GF-D8 (cell line): ENCODE measurements at regions not wholly inside any gene's neighbourhood (a gene's known extent, or its start where the extent isn't known, plus 50 kb on each side); places are given as distances from the start of the nearest gene placed in this dataset.

ENCODE experiments used
- DNase-seq: peaks from one replicate; lab custom pipeline; 2025; lab: John Stamatoyannopoulos, UW

DNA sequence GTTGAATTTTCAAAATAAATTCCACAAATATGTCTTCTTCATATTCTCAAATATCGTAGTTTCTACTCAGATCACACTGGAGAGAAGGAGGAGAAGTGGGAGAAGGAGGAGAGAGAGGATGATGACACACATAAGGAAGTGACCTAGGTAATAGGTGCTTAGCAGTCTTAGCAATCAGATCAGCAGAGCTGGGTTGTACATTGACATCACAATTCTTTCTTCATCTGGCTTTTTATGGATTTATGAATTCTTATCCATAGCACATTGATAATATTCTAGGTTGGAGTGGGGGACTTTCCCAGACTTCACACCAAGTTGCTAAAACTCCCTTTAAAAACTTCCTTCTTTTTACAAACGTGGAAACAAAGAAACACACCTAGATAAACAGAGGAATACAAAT is 86.9 kb downstream of the FGF9 start:
- DNase-seq: no peak

DNA sequence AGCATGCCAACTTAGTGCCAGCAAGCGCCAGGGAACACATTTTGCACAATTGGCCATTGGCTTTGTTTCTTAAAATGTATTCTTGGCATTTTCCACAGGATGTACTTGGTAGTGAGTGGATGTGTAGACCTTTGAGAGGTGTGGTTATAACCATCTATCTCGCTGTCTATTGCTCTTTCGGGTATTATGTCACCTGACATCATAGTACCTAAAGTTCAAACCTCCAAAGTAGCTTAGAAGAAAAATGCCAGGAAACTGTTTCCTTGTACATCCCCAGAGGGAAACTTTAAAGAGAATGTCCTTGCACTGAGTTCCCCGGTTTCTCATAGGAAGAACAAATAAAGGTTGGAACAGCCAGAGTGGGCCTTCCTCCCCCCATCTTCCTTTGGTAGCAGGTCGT is 87.6 kb downstream of the FGF9 start:
- no peak for DNase-seq

DNA sequence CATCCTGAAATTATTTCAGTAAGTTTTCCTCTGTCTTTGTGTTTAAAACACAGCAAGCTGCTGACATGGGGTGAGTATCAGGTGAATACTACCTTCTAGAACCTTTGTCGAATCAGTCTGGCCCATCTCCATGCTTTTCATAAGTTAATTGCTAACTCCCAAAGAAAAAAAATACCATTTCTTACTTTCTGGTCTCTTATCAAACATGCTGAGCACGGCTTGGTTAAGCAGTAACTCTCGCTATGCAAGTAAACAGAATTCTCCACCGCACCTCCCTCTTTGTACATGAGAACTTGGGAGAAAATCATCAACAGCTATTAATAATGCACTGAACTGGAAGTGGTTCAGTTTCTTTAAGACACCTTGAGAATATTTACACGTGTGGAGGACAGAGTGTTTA is 88.6 kb downstream of the FGF9 start:
- no peak for DNase-seq

DNA sequence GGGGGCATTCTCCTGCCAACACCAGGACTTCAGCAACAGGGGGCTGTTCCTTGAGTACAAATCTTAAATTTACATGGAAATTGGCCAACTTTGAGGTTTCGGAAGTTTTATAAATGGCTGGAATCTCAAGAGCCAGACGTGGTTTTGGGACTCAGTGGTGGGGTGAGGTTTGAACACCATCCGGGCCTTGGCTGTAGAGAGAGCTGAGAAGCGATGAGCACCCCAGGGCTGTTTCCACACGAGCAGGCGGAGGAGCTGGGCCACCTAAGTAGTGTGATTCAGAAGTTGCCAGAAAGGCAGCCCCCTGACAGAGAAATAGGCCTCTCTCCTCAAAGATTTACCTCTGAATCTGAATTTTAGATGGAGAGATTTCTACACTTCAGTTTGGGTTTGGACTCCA is 89.0 kb downstream of the FGF9 start:
- DNase-seq: no peak

GRCh38 chr13:21761770-21762169 is 90.9 kb downstream of the FGF9 start:
- DNase-seq: no peak

DNA sequence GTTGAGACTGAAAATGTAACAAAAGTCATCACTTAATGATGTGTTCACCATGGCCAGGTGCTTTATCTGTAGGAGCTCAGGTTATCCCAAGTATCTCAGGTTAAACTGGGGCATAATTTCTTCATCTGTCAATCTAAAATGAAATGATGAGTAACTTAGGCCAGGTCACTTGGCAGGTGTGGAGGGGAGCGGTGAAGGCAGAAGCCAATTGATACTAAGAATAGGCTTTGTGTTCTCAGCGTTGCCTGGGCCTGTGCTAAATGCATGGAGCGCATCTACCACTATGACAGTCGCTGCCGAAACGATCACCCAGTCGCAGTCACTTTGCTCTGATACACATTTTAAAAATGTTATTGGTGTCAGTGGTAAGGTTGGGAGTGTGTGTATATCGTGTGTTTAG is 91.6 kb downstream of the FGF9 start:
- no peak for DNase-seq

GRCh38 chr13:21767032-21767431 is 96.2 kb downstream of the FGF9 start:
- DNase-seq: no peak

DNA sequence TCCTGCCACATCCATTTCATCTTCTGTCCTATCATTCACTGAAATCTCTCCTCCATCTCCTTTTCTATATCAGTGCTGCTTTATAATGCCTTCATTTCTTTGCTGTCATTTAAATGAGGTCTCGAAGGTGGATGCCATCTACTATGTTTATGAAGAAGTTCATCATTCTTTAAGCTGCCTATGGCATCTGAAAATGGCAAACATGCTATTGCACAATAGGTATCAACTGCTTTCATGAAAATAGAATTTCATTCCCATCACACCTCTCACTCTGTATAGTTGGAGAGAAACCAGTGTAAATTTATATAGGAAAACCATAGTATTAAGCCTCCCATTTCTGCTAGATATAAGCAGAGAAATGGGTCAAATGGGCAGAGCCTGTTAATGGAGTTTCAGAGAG is 100.2 kb downstream of the FGF9 start:
- no peak for DNase-seq

GRCh38 chr13:21777166-21777565 is 106.3 kb downstream of the FGF9 start:
- DNase-seq: no peak

- no peak for DNase-seq
These were observed 106.9 kb downstream of the FGF9 start for GRCh38 chr13:21777813-21778212.

- DNase-seq: no peak
These were observed 111.9 kb downstream of the FGF9 start for GRCh38 chr13:21782736-21783135.

DNA sequence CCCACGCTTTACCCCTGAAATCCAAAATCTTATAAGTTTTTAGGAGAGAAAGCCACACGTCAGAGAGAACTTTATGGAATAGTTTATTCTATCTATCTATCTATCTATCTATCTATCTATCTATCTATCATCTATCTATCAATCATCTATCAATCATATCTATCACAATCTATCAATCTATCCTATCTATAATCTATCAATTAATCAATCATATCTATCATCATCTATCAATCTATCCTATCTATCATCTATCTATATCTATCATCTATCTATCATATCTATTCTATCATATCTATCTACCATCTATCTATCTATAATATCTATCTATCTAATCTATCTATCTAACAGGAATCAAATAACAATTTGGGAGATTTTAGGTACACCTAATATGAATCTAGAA is 115.1 kb downstream of the FGF9 start:
- DNase-seq: no peak

DNA sequence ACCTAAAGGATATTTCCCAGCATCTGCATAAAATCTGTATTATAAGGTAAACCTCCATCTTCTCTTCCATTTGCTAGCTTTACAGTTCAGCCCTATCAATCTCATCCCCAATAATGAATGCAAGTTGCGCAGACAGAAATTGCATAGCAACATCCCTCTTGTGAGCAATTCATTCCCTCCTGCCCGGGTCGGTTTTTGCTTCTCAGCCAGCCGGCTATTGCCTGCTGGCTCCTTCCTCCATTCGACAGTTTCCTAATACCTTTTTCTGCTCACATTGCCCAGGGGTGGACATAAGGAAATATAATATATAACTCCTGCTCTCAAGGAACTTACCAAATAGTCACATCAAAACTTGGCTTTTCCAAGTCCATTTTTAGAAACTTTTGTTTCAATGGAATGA is 125.2 kb downstream of the FGF9 start:
- no peak for DNase-seq

DNA sequence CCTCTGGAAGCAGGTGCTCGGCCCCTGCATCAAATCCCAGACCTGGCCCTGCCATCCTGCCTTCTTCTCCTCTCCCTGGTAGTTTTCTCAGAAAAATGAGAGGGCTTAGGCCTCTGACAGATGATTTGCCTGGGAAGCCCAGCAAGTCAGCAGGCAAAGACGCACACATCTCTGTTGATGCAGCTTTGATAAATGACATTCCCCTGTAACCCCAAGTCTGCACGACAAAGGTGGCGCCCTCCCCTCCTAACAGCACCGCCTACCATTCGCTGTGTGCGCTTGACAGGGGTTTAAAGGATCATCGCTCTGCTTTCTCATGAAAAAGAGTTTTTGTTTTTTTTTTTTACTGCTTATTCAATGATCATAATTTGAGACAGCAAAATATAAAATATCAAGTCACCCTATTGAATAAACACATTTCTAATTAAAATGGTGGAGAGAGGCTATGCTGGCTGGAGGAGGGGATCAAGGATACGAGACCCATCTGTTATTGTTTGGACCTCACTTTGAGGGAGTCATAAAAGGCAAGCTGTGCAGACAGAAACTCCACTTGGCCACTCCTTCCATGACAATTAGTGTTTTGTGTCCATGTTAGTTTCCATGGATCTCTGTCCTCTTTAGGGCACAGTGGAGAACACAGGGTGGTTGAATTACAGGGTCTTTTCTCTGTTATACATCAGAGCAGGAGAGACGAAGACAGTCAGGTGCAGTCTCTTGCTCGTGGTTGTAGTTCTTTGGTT is 126.1 kb downstream of the FGF9 start:
- no peak for DNase-seq

GRCh38 chr13:21797736-21798135 is 126.9 kb downstream of the FGF9 start:
- DNase-seq: no peak

DNA sequence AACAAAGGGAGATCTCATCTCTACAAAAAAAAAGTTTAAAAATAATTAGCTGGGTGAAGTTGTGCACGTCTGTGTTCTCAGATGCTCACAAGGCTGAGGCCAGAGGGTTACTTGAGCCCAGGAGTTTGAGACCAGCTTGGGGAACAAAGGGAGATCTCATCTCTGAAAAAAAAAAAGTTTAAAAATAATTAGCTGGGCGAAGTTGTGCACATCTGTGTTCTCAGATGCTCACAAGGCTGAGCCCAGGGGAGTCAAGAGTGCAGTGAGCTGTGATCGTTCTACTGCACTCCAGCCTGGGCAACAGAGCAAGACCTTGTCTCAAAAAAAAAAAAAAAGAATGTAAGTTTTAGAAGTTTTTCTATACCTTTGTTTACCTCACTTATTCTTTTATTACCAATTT is 127.3 kb downstream of the FGF9 start:
- no peak for DNase-seq

GRCh38 chr13:21799671-21800070 is 128.8 kb downstream of the FGF9 start:
- DNase-seq: no peak

GRCh38 chr13:21800837-21801616 is 130.2 kb downstream of the FGF9 start:
- DNase-seq: no peak

GRCh38 chr13:21805733-21806132 is 134.9 kb downstream of the FGF9 start:
- DNase-seq: no peak

- no peak for DNase-seq
These were observed 141.3 kb downstream of the FGF9 start for GRCh38 chr13:21812192-21812626.

GRCh38 chr13:21813110-21813509 is 142.2 kb downstream of the FGF9 start:
- no peak for DNase-seq

- DNase-seq: no peak
These were observed 143.0 kb downstream of the FGF9 start for GRCh38 chr13:21813844-21814243.

DNA sequence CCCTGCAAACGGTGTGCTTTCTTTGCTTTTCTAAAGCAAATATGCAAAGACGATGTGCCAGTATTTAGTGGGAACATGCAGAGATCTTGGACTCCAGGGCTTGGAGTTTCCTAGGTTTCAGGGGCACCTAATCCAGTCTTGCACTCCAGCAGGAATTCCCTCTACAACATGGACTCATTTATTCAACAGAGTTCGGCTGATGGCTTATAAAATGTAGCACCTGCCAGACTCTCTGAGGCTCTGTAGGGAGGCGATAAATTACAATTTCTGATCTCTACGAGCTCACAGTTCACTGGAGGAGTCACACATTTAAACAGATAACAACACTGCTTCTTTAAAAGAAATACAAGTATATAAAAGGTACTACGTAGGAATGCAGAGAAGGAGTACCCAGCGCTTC is 143.7 kb downstream of the FGF9 start:
- no peak for DNase-seq

DNA sequence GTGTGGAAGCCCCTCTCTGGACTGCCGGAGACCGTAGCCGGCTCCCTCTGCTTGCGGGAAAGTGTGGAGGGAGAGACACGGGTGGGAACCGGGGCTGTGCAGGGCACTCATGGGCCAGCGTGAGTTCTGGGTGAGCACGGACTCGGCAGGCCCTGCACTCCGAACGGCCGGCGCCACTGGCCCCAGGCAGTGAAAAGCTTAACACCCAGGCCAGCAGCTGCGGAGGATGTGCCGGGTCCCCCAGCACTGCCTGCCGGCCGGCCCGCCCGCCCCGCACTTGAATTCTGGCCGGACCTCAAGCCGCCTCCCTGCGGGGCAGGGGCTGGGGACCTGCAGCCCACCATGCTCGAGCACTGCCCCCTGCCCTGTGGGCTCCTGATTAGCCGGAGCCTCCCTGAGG is 147.0 kb downstream of the FGF9 start:
- DNase-seq: no peak
